IMR-90 (cell line): ENCODE measurements at regions not wholly inside any gene's neighbourhood (a gene's known extent, or its start where the extent isn't known, plus 50 kb on each side); places are given as distances from the start of the nearest gene placed in this dataset.

Source experiments
- ATAC-seq: fragments of 200-7000 bp; cut with Tn5 transposase; 2 replicates; pipeline ENCODE4 v1.9.1; 2020; ENCODE audit warnings: low read depth, mild to moderate bottlenecking, moderate library complexity
- BruUV-seq: library from RNA; stranded (reverse); fragments of 400-500 nt; replicated peaks from 2 replicates; lab custom pipeline; 2021; lab: Mats Ljungman, UMichigan
- CTCF ChIA-PET: fragments of 300-600 bp; formaldehyde crosslinking; extraction: SDS; loops from one replicate; lab custom pipeline; 2021; ENCODE audit warnings: antibody characterized with exemption; lab: Yijun Ruan, JAX
- POLR2A ChIA-PET: fragments of 300-600 bp; sonication (Branson Sonifier 250); formaldehyde crosslinking; loops from one replicate; lab custom pipeline; 2022; ENCODE audit warnings: antibody characterized with exemption; ENCODE audit not compliant: unreplicated experiment; lab: Charles Lee
- DNase-seq: peaks from one replicate; pipeline ENCODE4 v3.0.0; 2013
- H2AFZ ChIP-seq: replicated peaks from 2 replicates; pipeline ENCODE3; 2013; ENCODE audit warnings: low read length, mild to moderate bottlenecking; ENCODE audit not compliant: poor library complexity
- H2AK5ac ChIP-seq: 2 replicates; pipeline ENCODE4 v1.6.1; 2013; ENCODE audit warnings: low read depth, low read length, inconsistent platforms
- H2AK9ac ChIP-seq: replicated peaks from 2 replicates; pipeline ENCODE3; 2013; ENCODE audit warnings: mild to moderate bottlenecking, low read depth, low read length, moderate library complexity; ENCODE audit not compliant: poor library complexity
- H2BK120ac ChIP-seq: 2 replicates; pipeline ENCODE4 v1.6.1; 2013; ENCODE audit warnings: low read depth, low read length, inconsistent platforms
- H2BK15ac ChIP-seq: 3 replicates; pipeline ENCODE4 v1.6.1; 2013; ENCODE audit warnings: low read depth, low read length, inconsistent platforms
- H2BK20ac ChIP-seq: 2 replicates; pipeline ENCODE4 v1.6.1; 2013; ENCODE audit warnings: low read depth, mild to moderate bottlenecking, inconsistent platforms, low read length, moderate library complexity
- H2BK5ac ChIP-seq: 2 replicates; pipeline ENCODE4 v1.6.1; 2013; ENCODE audit warnings: mild to moderate bottlenecking, low read depth, low read length, inconsistent platforms; ENCODE audit not compliant: poor library complexity, severe bottlenecking
- H3K14ac ChIP-seq: replicated peaks from 2 replicates; pipeline ENCODE4 v1.6.1; 2013; ENCODE audit warnings: low read depth, low read length, inconsistent platforms
- H3K18ac ChIP-seq: 2 replicates; pipeline ENCODE4 v1.6.1; 2013; ENCODE audit warnings: low read depth, low read length, control low read depth
- H3K23ac ChIP-seq: 2 replicates; pipeline ENCODE4 v1.6.1; 2013; ENCODE audit warnings: low read depth, low read length, inconsistent platforms
- H3K27ac ChIP-seq: 2 replicates; pipeline ENCODE4 v1.5.1; 2013; ENCODE audit warnings: mild to moderate bottlenecking, control low read depth, low read length; ENCODE audit not compliant: insufficient read depth
- H3K27me3 ChIP-seq: 2 replicates; pipeline ENCODE4 v1.6.1; 2013; ENCODE audit warnings: low read length; ENCODE audit not compliant: control insufficient read depth, insufficient read depth
- H3K36me3 ChIP-seq: 2 replicates; pipeline ENCODE4 v1.6.1; 2013; ENCODE audit warnings: low read length, mixed read lengths; ENCODE audit not compliant: control insufficient read depth, insufficient read depth
- H3K4ac ChIP-seq: 2 replicates; pipeline ENCODE4 v1.6.1; 2013; ENCODE audit warnings: low read depth, low read length, inconsistent platforms
- H3K4me1 ChIP-seq: 2 replicates; pipeline ENCODE4 v1.6.1; 2013; ENCODE audit warnings: low read length, mixed read lengths; ENCODE audit not compliant: control insufficient read depth, insufficient read depth
- H3K4me2 ChIP-seq: 2 replicates; pipeline ENCODE4 v1.6.1; 2013; ENCODE audit warnings: low read depth, mild to moderate bottlenecking, control low read depth, low read length, moderate library complexity
- H3K4me3 ChIP-seq: 2 replicates; pipeline ENCODE4 v1.5.1; 2013; ENCODE audit warnings: low read depth, mild to moderate bottlenecking, control low read depth, low read length, moderate library complexity; ENCODE audit not compliant: insufficient read depth
- H3K56ac ChIP-seq: 2 replicates; pipeline ENCODE4 v1.6.1; 2013; ENCODE audit warnings: low read length, inconsistent platforms; ENCODE audit not compliant: insufficient read depth; ENCODE audit errors: extremely low read depth
- H3K79me1 ChIP-seq, 2 experiments: 2 replicates each; pipeline ENCODE4 v1.6.1; 2013; ENCODE audit warnings: low read length in 2 of 2, inconsistent platforms in 1 of 2, low read depth in 1 of 2
- H3K9ac ChIP-seq: 2 replicates; pipeline ENCODE4 v1.6.1; 2013; ENCODE audit warnings: low read depth, low read length, control low read depth
- H3K9me1 ChIP-seq: 2 replicates; pipeline ENCODE4 v1.6.1; 2013; ENCODE audit warnings: low read length, inconsistent platforms; ENCODE audit not compliant: insufficient read depth
- H3K9me3 ChIP-seq: 2 replicates; pipeline ENCODE4 v1.6.1; 2013; ENCODE audit warnings: low read length; ENCODE audit not compliant: control insufficient read depth, insufficient read depth
- H4K20me1 ChIP-seq: 2 replicates; pipeline ENCODE4 v1.6.1; 2013; ENCODE audit warnings: low read length, inconsistent platforms; ENCODE audit not compliant: insufficient read depth
- H4K5ac ChIP-seq: 2 replicates; pipeline ENCODE4 v1.6.1; 2013; ENCODE audit warnings: mild to moderate bottlenecking, low read depth, low read length, control low read depth
- H4K8ac ChIP-seq, 2 experiments: 2 replicates each; pipeline ENCODE4 v1.6.1; 2013; ENCODE audit warnings: low read depth in 2 of 2, low read length in 2 of 2, control low read depth in 1 of 2, inconsistent platforms in 1 of 2
- H4K91ac ChIP-seq: 2 replicates; pipeline ENCODE4 v1.6.1; 2013; ENCODE audit warnings: low read depth, low read length, inconsistent platforms; ENCODE audit not compliant: insufficient read depth
- BHLHE40 ChIP-seq: fragments of 150-350 bp; IDR thresholded peaks from 2 replicates; pipeline ENCODE4 v1.6.1; 2016; ENCODE audit warnings: mild to moderate bottlenecking, low read depth, low read length
- CEBPB ChIP-seq: IDR thresholded peaks from 2 replicates; pipeline ENCODE4 v1.6.1; 2012; ENCODE audit warnings: low read depth, low read length, improper control_type of control experiment
- CHD1 ChIP-seq: IDR thresholded peaks from 2 replicates; pipeline ENCODE4 v1.6.1; 2012; ENCODE audit warnings: low read depth, low read length, improper control_type of control experiment
- FOS ChIP-seq: fragments of 150-350 bp; IDR thresholded peaks from 2 replicates; pipeline ENCODE4 v1.6.1; 2016; ENCODE audit warnings: low read depth, low read length
- MAZ ChIP-seq: IDR thresholded peaks from 2 replicates; pipeline ENCODE4 v1.6.1; 2012; ENCODE audit warnings: low read depth, mild to moderate bottlenecking, low read length, improper control_type of control experiment, moderate library complexity, borderline replicate concordance
- NFE2L2 ChIP-seq: fragments of 150-350 bp; IDR thresholded peaks from 2 replicates; pipeline ENCODE4 v1.6.1; 2016; ENCODE audit warnings: low read depth, mild to moderate bottlenecking, low read length
- POLR2A ChIP-seq: IDR thresholded peaks from 2 replicates; pipeline ENCODE4 v1.6.1; 2012; ENCODE audit warnings: mild to moderate bottlenecking, low read depth, low read length
- RAD21 ChIP-seq: IDR thresholded peaks from 2 replicates; pipeline ENCODE4 v1.6.1; 2012; ENCODE audit warnings: low read length, improper control_type of control experiment
- RCOR1 ChIP-seq: IDR thresholded peaks from 2 replicates; pipeline ENCODE4 v1.6.1; 2012; ENCODE audit warnings: mild to moderate bottlenecking, low read length, improper control_type of control experiment; ENCODE audit not compliant: insufficient replicate concordance
- RFX5 ChIP-seq: IDR thresholded peaks from 2 replicates; pipeline ENCODE4 v1.8.0; 2012; ENCODE audit warnings: low read depth, mild to moderate bottlenecking, low read length, moderate library complexity
- SMC3 ChIP-seq: fragments of 150-350 bp; IDR thresholded peaks from 2 replicates; pipeline ENCODE4 v1.6.1; 2016; ENCODE audit warnings: low read depth, mild to moderate bottlenecking, antibody characterized with exemption, low read length, moderate library complexity
- dilution Hi-C: fragments of 300-500 bp; cut with HindIII; formaldehyde crosslinking; loops from one replicate; pipeline ENCODE4 v1.14.3; 2018; ENCODE audit warnings: low sequenced_read_pairs; ENCODE audit not compliant: unreplicated experiment
- in situ Hi-C: fragments of 300-500 bp; cut with MboI; formaldehyde crosslinking; loops from 3 replicates; pipeline ENCODE4 v1.14.3; 2019; ENCODE audit warnings: low sequenced_read_pairs, inconsistent platforms, mixed read lengths
- intact Hi-C: fragments of 100-400 bp; cut with micrococcal nuclease; formaldehyde crosslinking; loops from 2 replicates; pipeline ENCODE4 v1.10.0; 2022
- TF ChIP-seq, protein P1 (sequence below): conservative IDR thresholded peaks from 2 replicates; pipeline ENCODE4 v1.5.1; 2012; ENCODE audit warnings: mild to moderate bottlenecking, low read depth, low read length, improper control_type of control experiment
- TF ChIP-seq, protein P2 (sequence below): fragments of 150-350 bp; IDR thresholded peaks from 2 replicates; pipeline ENCODE4 v1.6.1; 2016; ENCODE audit warnings: low read depth, mild to moderate bottlenecking, low read length, moderate library complexity, borderline replicate concordance
- TF ChIP-seq, protein P3 (sequence below): fragments of 150-350 bp; IDR thresholded peaks from 2 replicates; pipeline ENCODE4 v1.6.1; 2017; ENCODE audit warnings: mild to moderate bottlenecking, antibody characterized with exemption, low read length, low read depth

- Histone ChIP-seq H3K4ac (no peak overlapping the region), H2BK120ac (no peak overlapping the region), H2AK9ac (no peak overlapping the region), H3K9me3 (peaks cover 9% of the 10 kb centered on the region), H3K18ac (no peak overlapping the region), H2AFZ (no peak overlapping the region), H3K56ac (no peak overlapping the region), H3K9me1 (no peaks in the 10 kb centered on the region), H3K4me3 (no peak overlapping the region), H4K5ac (no peak overlapping the region), H3K79me1 (no peaks in the 10 kb centered on the region), H4K8ac (no peak overlapping the region), H3K27me3 (no peaks in the 10 kb centered on the region), H2BK20ac (no peak overlapping the region), H3K9ac (no peak overlapping the region), H2BK15ac (no peak overlapping the region), H3K14ac (no peak overlapping the region), H4K20me1 (no peaks in the 10 kb centered on the region), H3K36me3 (no peaks in the 10 kb centered on the region), H4K91ac (no peak overlapping the region), H3K4me1 (no peaks in the 10 kb centered on the region), H2AK5ac (no peak overlapping the region), H3K27ac (no peak overlapping the region), H2BK5ac (no peak overlapping the region), H3K4me2 (no peak overlapping the region), H3K23ac (no peak overlapping the region)
- in situ Hi-C loops, result no loop called here
- ATAC-seq (no peak), DNase-seq (no peak)
- dilution Hi-C loops, result no loop called here
- TF ChIP-seq RCOR1 (no peak), NFE2L2 (no peak), RAD21 (no peak), CHD1 (no peak), BHLHE40 (no peak), FOS (no peak), POLR2A (no peak), CEBPB (no peak), RFX5 (no peak), SMC3 (no peak), MAZ (no peak)
- TF ChIP-seq, protein P1, sequence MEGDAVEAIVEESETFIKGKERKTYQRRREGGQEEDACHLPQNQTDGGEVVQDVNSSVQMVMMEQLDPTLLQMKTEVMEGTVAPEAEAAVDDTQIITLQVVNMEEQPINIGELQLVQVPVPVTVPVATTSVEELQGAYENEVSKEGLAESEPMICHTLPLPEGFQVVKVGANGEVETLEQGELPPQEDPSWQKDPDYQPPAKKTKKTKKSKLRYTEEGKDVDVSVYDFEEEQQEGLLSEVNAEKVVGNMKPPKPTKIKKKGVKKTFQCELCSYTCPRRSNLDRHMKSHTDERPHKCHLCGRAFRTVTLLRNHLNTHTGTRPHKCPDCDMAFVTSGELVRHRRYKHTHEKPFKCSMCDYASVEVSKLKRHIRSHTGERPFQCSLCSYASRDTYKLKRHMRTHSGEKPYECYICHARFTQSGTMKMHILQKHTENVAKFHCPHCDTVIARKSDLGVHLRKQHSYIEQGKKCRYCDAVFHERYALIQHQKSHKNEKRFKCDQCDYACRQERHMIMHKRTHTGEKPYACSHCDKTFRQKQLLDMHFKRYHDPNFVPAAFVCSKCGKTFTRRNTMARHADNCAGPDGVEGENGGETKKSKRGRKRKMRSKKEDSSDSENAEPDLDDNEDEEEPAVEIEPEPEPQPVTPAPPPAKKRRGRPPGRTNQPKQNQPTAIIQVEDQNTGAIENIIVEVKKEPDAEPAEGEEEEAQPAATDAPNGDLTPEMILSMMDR, result no peak
- TF ChIP-seq, protein P2, sequence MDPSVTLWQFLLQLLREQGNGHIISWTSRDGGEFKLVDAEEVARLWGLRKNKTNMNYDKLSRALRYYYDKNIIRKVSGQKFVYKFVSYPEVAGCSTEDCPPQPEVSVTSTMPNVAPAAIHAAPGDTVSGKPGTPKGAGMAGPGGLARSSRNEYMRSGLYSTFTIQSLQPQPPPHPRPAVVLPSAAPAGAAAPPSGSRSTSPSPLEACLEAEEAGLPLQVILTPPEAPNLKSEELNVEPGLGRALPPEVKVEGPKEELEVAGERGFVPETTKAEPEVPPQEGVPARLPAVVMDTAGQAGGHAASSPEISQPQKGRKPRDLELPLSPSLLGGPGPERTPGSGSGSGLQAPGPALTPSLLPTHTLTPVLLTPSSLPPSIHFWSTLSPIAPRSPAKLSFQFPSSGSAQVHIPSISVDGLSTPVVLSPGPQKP, result no peak
- TF ChIP-seq, protein P3, sequence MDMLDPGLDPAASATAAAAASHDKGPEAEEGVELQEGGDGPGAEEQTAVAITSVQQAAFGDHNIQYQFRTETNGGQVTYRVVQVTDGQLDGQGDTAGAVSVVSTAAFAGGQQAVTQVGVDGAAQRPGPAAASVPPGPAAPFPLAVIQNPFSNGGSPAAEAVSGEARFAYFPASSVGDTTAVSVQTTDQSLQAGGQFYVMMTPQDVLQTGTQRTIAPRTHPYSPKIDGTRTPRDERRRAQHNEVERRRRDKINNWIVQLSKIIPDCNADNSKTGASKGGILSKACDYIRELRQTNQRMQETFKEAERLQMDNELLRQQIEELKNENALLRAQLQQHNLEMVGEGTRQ, result no peak
- BruUV-seq, result no TSS peak
- intact Hi-C loops, result no loop called here
- CTCF ChIA-PET, result no interaction called here
- POLR2A ChIA-PET, result no interaction called here
Measured at GRCh38 chr18:1302861-1303260, 398.2 kb downstream of the ADCYAP1 start.
